Esophagus (tissue), 2 donors: ENCODE measurements at regions not wholly inside any gene's neighbourhood (a gene's known extent, or its start where the extent isn't known, plus 50 kb on each side); places are given as distances from the start of the nearest gene placed in this dataset.
A peak's percentile ranks its signal among the peaks of the same experiment; 100 is the strongest.

Source experiments
- H3K27ac ChIP-seq, 2 donors: one replicate each; pipeline ENCODE4 v1.5.1; 2013; ENCODE audit warnings: low read depth in 2 of 2, mild to moderate bottlenecking in 2 of 2, inconsistent platforms in 1 of 2, low read length in 1 of 2, moderate library complexity in 1 of 2
- H3K27me3 ChIP-seq, 2 donors: one replicate each; pipeline ENCODE4 v1.6.1; 2013; ENCODE audit warnings: low read length in 2 of 2, control low read depth in 1 of 2, mild to moderate bottlenecking in 1 of 2; ENCODE audit not compliant: insufficient read depth in 2 of 2, control insufficient read depth in 1 of 2
- H3K36me3 ChIP-seq, 2 donors: one replicate each; pipeline ENCODE4 v1.6.1; 2013; ENCODE audit warnings: low read length in 1 of 2; ENCODE audit not compliant: control insufficient read depth in 2 of 2, insufficient read depth in 2 of 2
- H3K4me1 ChIP-seq, 2 donors: one replicate each; pipeline ENCODE4 v1.6.1; 2013; ENCODE audit warnings: low read length in 1 of 2; ENCODE audit not compliant: control insufficient read depth in 2 of 2, insufficient read depth in 2 of 2
- H3K4me3 ChIP-seq, 2 donors: one replicate each; pipeline ENCODE4 v1.5.1; 2013; ENCODE audit warnings: low read length in 2 of 2, mild to moderate bottlenecking in 2 of 2, low read depth in 1 of 2, moderate library complexity in 1 of 2
- H3K9me3 ChIP-seq, 2 donors: one replicate each; pipeline ENCODE4 v1.6.1; 2013; ENCODE audit warnings: mild to moderate bottlenecking in 2 of 2, low read depth in 1 of 2, low read length in 1 of 2, moderate library complexity in 1 of 2; ENCODE audit not compliant: control insufficient read depth in 2 of 2, insufficient read depth in 1 of 2
- WGBS, 2 donors: extraction: QIAGEN DNeasy Blood & Tissue Kit; methylation state at CpG; one replicate each; pipeline ENCODE4 v1.1.7; 2013; 5-methylcytosine and 5-hydroxymethylcytosine counted together
- donor health status: healthy with polysubstance abuse.
- donor health status: Bipolar disorder and iron deficiency.

- no peak overlapping the region for H3K27ac ChIP-seq
- WGBS, 2 donors, result 70 to 75% methylated on average over 3 of the region's 3 CpGs
These were observed 89.7 kb upstream of the PRLR start for GRCh38 chr5:35320029-35320428.

GRCh38 chr5:35319333-35320002 lies 89.2 kb upstream of the PRLR start:
- Histone ChIP-seq H3K9me3 (peaks cover 0 to 3% of the 10 kb centered on the region in 2 donors), H3K27me3 (no peaks in the 10 kb centered on the region), H3K4me3 (no peak overlapping the region), H3K36me3 (no peaks in the 10 kb centered on the region), H3K4me1 (no peaks in the 10 kb centered on the region), H3K27ac (no peak overlapping the region)
- 60 to 62% methylated on average over 4 of the region's 4 CpGs for WGBS, 2 donors

More at GRCh38 chr5:35320029-35320428, 89.7 kb upstream of the PRLR start:
- no peaks in the 10 kb centered on the region for H3K4me1 ChIP-seq
- H3K27me3 ChIP-seq, result no peaks in the 10 kb centered on the region
- H3K9me3 ChIP-seq, result peaks cover 0 to 3% of the 10 kb centered on the region in 2 donors
- no peaks in the 10 kb centered on the region for H3K36me3 ChIP-seq
- no peak overlapping the region for H3K4me3 ChIP-seq

GRCh38 chr5:35317586-35317985 lies 87.3 kb upstream of the PRLR start:
- H3K27me3 ChIP-seq, result no peaks in the 10 kb centered on the region
- peak overlapping the region in 1 of 2 donors; percentile 76 for H3K27ac ChIP-seq
- no peaks in the 10 kb centered on the region for H3K36me3 ChIP-seq
- WGBS, 2 donors, result 93 to 96% methylated on average over 2 of the region's 2 CpGs
- H3K4me3 ChIP-seq, result no peak overlapping the region
- no peaks in the 10 kb centered on the region for H3K9me3 ChIP-seq
- H3K4me1 ChIP-seq, result no peaks in the 10 kb centered on the region

- H3K4me1 ChIP-seq, result no peaks in the 10 kb centered on the region
- WGBS, 2 donors, result 68 to 76% methylated on average over 4 of the region's 4 CpGs
These were observed 86.5 kb upstream of the PRLR start for GRCh38 chr5:35316611-35317274.

GRCh38 chr5:35313291-35313690 lies 83.0 kb upstream of the PRLR start:
- Histone ChIP-seq H3K27me3 (peaks cover 0 to 3% of the 10 kb centered on the region in 2 donors), H3K4me1 (no peaks in the 10 kb centered on the region), H3K9me3 (no peaks in the 10 kb centered on the region), H3K4me3 (no peak overlapping the region), H3K36me3 (no peaks in the 10 kb centered on the region), H3K27ac (no peak overlapping the region)
- WGBS, 2 donors, result 22 to 26% methylated on average over 2 of the region's 2 CpGs

More at GRCh38 chr5:35316611-35317274, 86.5 kb upstream of the PRLR start:
- Histone ChIP-seq H3K4me3 (no peak overlapping the region), H3K27ac (no peak overlapping the region), H3K27me3 (no peaks in the 10 kb centered on the region), H3K36me3 (no peaks in the 10 kb centered on the region), H3K9me3 (no peaks in the 10 kb centered on the region)

- H3K36me3 ChIP-seq, result no peaks in the 10 kb centered on the region
- H3K4me1 ChIP-seq, result no peaks in the 10 kb centered on the region
- 84 to 89% methylated on average over 1 of the region's 1 CpG for WGBS, 2 donors
- H3K27me3 ChIP-seq, result peaks cover 0 to 3% of the 10 kb centered on the region in 2 donors
- no peak overlapping the region for H3K4me3 ChIP-seq
- no peak overlapping the region for H3K27ac ChIP-seq
- H3K9me3 ChIP-seq, result no peaks in the 10 kb centered on the region
These were observed 82.0 kb upstream of the PRLR start for GRCh38 chr5:35312267-35312666.

GRCh38 chr5:35309365-35310130 lies 79.3 kb upstream of the PRLR start:
- 48 to 64% methylated on average over 7 of the region's 7 CpGs for WGBS, 2 donors

GRCh38 chr5:35308421-35308820 lies 78.1 kb upstream of the PRLR start:
- Histone ChIP-seq H3K9me3 (no peaks in the 10 kb centered on the region), H3K4me1 (no peaks in the 10 kb centered on the region), H3K4me3 (no peak overlapping the region), H3K36me3 (no peaks in the 10 kb centered on the region), H3K27ac (no peak overlapping the region), H3K27me3 (peaks cover 0 to 3% of the 10 kb centered on the region in 2 donors)
- WGBS, 2 donors, result 28 to 42% methylated on average over 2 of the region's 2 CpGs

More at GRCh38 chr5:35309365-35310130, 79.3 kb upstream of the PRLR start:
- Histone ChIP-seq H3K36me3 (no peaks in the 10 kb centered on the region), H3K27ac (no peak overlapping the region), H3K27me3 (peaks cover 0 to 3% of the 10 kb centered on the region in 2 donors), H3K9me3 (no peaks in the 10 kb centered on the region), H3K4me1 (no peaks in the 10 kb centered on the region), H3K4me3 (no peak overlapping the region)

GRCh38 chr5:35306716-35307365 lies 76.6 kb upstream of the PRLR start:
- Histone ChIP-seq H3K27me3 (peaks cover 0 to 3% of the 10 kb centered on the region in 2 donors), H3K36me3 (no peaks in the 10 kb centered on the region), H3K4me3 (no peak overlapping the region), H3K27ac (no peak overlapping the region), H3K9me3 (no peaks in the 10 kb centered on the region), H3K4me1 (no peaks in the 10 kb centered on the region)
- 46 to 58% methylated on average over 1 of the region's 1 CpG for WGBS, 2 donors
